DND-41 (cell line): ENCODE measurements at regions not wholly inside any gene's neighbourhood (a gene's known extent, or its start where the extent isn't known, plus 50 kb on each side); places are given as distances from the start of the nearest gene placed in this dataset.

Experiments used
- ATAC-seq: fragments of 200-7000 bp; cut with Tn5 transposase; 3 replicates; pipeline ENCODE4 v1.9.1; 2021; ENCODE audit warnings: low read depth; ENCODE audit not compliant: insufficient read depth
- DNase-seq: peaks from one replicate; pipeline ENCODE4 v3.0.0-alpha.2; 2020
- H2AFZ ChIP-seq: 2 replicates; pipeline ENCODE4 v1.6.0; 2012; ENCODE audit warnings: low read depth, low read length
- H3K27ac ChIP-seq: 2 replicates; pipeline ENCODE4 v1.5.1; 2012; ENCODE audit warnings: low read length, inconsistent platforms
- H3K27me3 ChIP-seq: fragments of 200-600 bp; sonication (generic); 2 replicates; pipeline ENCODE4 v1.6.0; 2012; ENCODE audit warnings: low read length, mild to moderate bottlenecking, inconsistent platforms; ENCODE audit not compliant: insufficient read depth, poor library complexity
- H3K36me3 ChIP-seq: 2 replicates; pipeline ENCODE4 v1.5.1; 2012; ENCODE audit warnings: low read length, inconsistent platforms; ENCODE audit not compliant: insufficient read depth
- H3K4me1 ChIP-seq: 2 replicates; pipeline ENCODE4 v1.5.1; 2012; ENCODE audit warnings: mild to moderate bottlenecking, low read length; ENCODE audit not compliant: insufficient read depth
- H3K4me2 ChIP-seq: 2 replicates; pipeline ENCODE4 v1.6.0; 2012; ENCODE audit warnings: mild to moderate bottlenecking, moderate library complexity, low read length, inconsistent platforms; ENCODE audit not compliant: insufficient read depth
- H3K4me3 ChIP-seq, 2 experiments: fragments of 200-600 bp in 1 of 2; shearing (Covaris generic) in 1 of 2; 2 replicates each; pipeline ENCODE4 v1.5.1; 2012 to 2016; ENCODE audit warnings: inconsistent platforms in 2 of 2, low read length in 2 of 2, mild to moderate bottlenecking in 2 of 2, low read depth in 1 of 2, moderate library complexity in 1 of 2
- H3K79me2 ChIP-seq: 2 replicates; pipeline ENCODE4 v1.6.0; 2012; ENCODE audit warnings: low read length, inconsistent platforms; ENCODE audit not compliant: insufficient read depth
- H3K9ac ChIP-seq: 2 replicates; pipeline ENCODE4 v1.6.0; 2012; ENCODE audit warnings: low read depth, mild to moderate bottlenecking, inconsistent platforms, low read length, moderate library complexity
- H3K9me3 ChIP-seq: 2 replicates; pipeline ENCODE4 v1.5.1; 2012; ENCODE audit warnings: low read length, moderate library complexity, mild to moderate bottlenecking, inconsistent platforms; ENCODE audit not compliant: insufficient read depth, severe bottlenecking
- H4K20me1 ChIP-seq: 2 replicates; pipeline ENCODE4 v1.6.0; 2012; ENCODE audit warnings: low read length; ENCODE audit not compliant: insufficient read depth
- CTCF ChIP-seq: IDR thresholded peaks from 2 replicates; pipeline ENCODE4 v1.5.1; 2012; ENCODE audit warnings: borderline replicate concordance, low read length, moderate library complexity, mild to moderate bottlenecking; ENCODE audit not compliant: poor library complexity, severe bottlenecking; ENCODE audit errors: extremely low read depth
- EZH2 ChIP-seq: IDR thresholded peaks from 3 replicates; pipeline ENCODE4 v1.6.1; 2012; ENCODE audit warnings: borderline replicate concordance, low read depth, mild to moderate bottlenecking, moderate library complexity, low read length, inconsistent platforms; ENCODE audit not compliant: severe bottlenecking

- Histone ChIP-seq H3K4me3 (no peak overlapping the region), H4K20me1 (no peaks in the 10 kb centered on the region), H3K27ac (no peak overlapping the region), H3K4me1 (no peaks in the 10 kb centered on the region), H3K79me2 (no peaks in the 10 kb centered on the region), H3K36me3 (no peaks in the 10 kb centered on the region), H3K4me2 (no peak overlapping the region), H3K27me3 (no peaks in the 10 kb centered on the region), H2AFZ (no peak overlapping the region), H3K9ac (no peak overlapping the region), H3K9me3 (no peaks in the 10 kb centered on the region)
- TF ChIP-seq EZH2 = no peak
- TF ChIP-seq CTCF = no peak
- ATAC-seq (no peak), DNase-seq (no peak)
These were observed 740.5 kb upstream of the POM121L12 start for GRCh38 chr7:52294942-52295341.

- Histone ChIP-seq H3K36me3 (no peaks in the 10 kb centered on the region), H3K4me2 (no peak overlapping the region), H3K27ac (no peak overlapping the region), H3K9me3 (no peaks in the 10 kb centered on the region), H3K27me3 (no peaks in the 10 kb centered on the region), H3K4me3 (no peak overlapping the region), H2AFZ (no peak overlapping the region), H3K9ac (no peak overlapping the region), H3K79me2 (no peaks in the 10 kb centered on the region), H3K4me1 (peaks cover 6% of the 10 kb centered on the region; the same call in 1 of the 2 replicates), H4K20me1 (no peaks in the 10 kb centered on the region)
- no peak for DNase-seq
- no peak for ATAC-seq
- no peak for TF ChIP-seq EZH2
- no peak for TF ChIP-seq CTCF
These were observed 746.2 kb upstream of the POM121L12 start for GRCh38 chr7:52289247-52289646.

GRCh38 chr7:52287698-52288097 lies 747.7 kb upstream of the POM121L12 start:
- no peaks in the 10 kb centered on the region for H3K27me3 ChIP-seq
- H3K36me3 ChIP-seq = no peaks in the 10 kb centered on the region
- TF ChIP-seq CTCF (no peak), EZH2 (no peak)

GRCh38 chr7:52285689-52286088 lies 749.7 kb upstream of the POM121L12 start:
- DNase-seq (no peak), ATAC-seq (no peak)
- TF ChIP-seq CTCF (no peak), EZH2 (no peak)
- H3K27ac ChIP-seq = no peak overlapping the region
- H3K4me1 ChIP-seq = peaks cover 23% of the 10 kb centered on the region
- H3K9ac ChIP-seq = no peak overlapping the region
- H3K4me2 ChIP-seq = no peak overlapping the region
- no peak overlapping the region for H3K4me3 ChIP-seq
- no peaks in the 10 kb centered on the region for H3K79me2 ChIP-seq
- no peak overlapping the region for H2AFZ ChIP-seq
- H3K9me3 ChIP-seq = no peaks in the 10 kb centered on the region
- H3K36me3 ChIP-seq = no peaks in the 10 kb centered on the region
- H3K27me3 ChIP-seq = no peaks in the 10 kb centered on the region
- H4K20me1 ChIP-seq = no peaks in the 10 kb centered on the region

More at GRCh38 chr7:52287698-52288097, 747.7 kb upstream of the POM121L12 start:
- Histone ChIP-seq H4K20me1 (no peaks in the 10 kb centered on the region), H3K9me3 (no peaks in the 10 kb centered on the region), H3K27ac (no peak overlapping the region), H3K9ac (no peak overlapping the region), H2AFZ (no peak overlapping the region), H3K4me2 (no peak overlapping the region), H3K79me2 (no peaks in the 10 kb centered on the region), H3K4me1 (peaks cover 22% of the 10 kb centered on the region), H3K4me3 (no peak overlapping the region)
- DNase-seq (no peak), ATAC-seq (no peak)
